IMR-90 (cell line): ENCODE measurements at regions not wholly inside any gene's neighbourhood (a gene's known extent, or its start where the extent isn't known, plus 50 kb on each side); places are given as distances from the start of the nearest gene placed in this dataset.

ENCODE experiments used
- ATAC-seq: fragments of 200-7000 bp; cut with Tn5 transposase; 2 replicates; pipeline ENCODE4 v1.9.1; 2020; ENCODE audit warnings: low read depth, mild to moderate bottlenecking, moderate library complexity
- BruUV-seq: library from RNA; stranded (reverse); fragments of 400-500 nt; replicated peaks from 2 replicates; lab custom pipeline; 2021; lab: Mats Ljungman, UMichigan
- CTCF ChIA-PET: fragments of 300-600 bp; formaldehyde crosslinking; extraction: SDS; loops from one replicate; lab custom pipeline; 2021; ENCODE audit warnings: antibody characterized with exemption; lab: Yijun Ruan, JAX
- POLR2A ChIA-PET: fragments of 300-600 bp; sonication (Branson Sonifier 250); formaldehyde crosslinking; loops from one replicate; lab custom pipeline; 2022; ENCODE audit warnings: antibody characterized with exemption; ENCODE audit not compliant: unreplicated experiment; lab: Charles Lee
- DNase-seq: peaks from one replicate; pipeline ENCODE4 v3.0.0; 2013
- H2AFZ ChIP-seq: replicated peaks from 2 replicates; pipeline ENCODE3; 2013; ENCODE audit warnings: low read length, mild to moderate bottlenecking; ENCODE audit not compliant: poor library complexity
- H2AK5ac ChIP-seq: 2 replicates; pipeline ENCODE4 v1.6.1; 2013; ENCODE audit warnings: low read depth, low read length, inconsistent platforms
- H2AK9ac ChIP-seq: replicated peaks from 2 replicates; pipeline ENCODE3; 2013; ENCODE audit warnings: mild to moderate bottlenecking, low read depth, low read length, moderate library complexity; ENCODE audit not compliant: poor library complexity
- H2BK120ac ChIP-seq: 2 replicates; pipeline ENCODE4 v1.6.1; 2013; ENCODE audit warnings: low read depth, low read length, inconsistent platforms
- H2BK15ac ChIP-seq: 3 replicates; pipeline ENCODE4 v1.6.1; 2013; ENCODE audit warnings: low read depth, low read length, inconsistent platforms
- H2BK20ac ChIP-seq: 2 replicates; pipeline ENCODE4 v1.6.1; 2013; ENCODE audit warnings: low read depth, mild to moderate bottlenecking, inconsistent platforms, low read length, moderate library complexity
- H2BK5ac ChIP-seq: 2 replicates; pipeline ENCODE4 v1.6.1; 2013; ENCODE audit warnings: mild to moderate bottlenecking, low read depth, low read length, inconsistent platforms; ENCODE audit not compliant: poor library complexity, severe bottlenecking
- H3K14ac ChIP-seq: replicated peaks from 2 replicates; pipeline ENCODE4 v1.6.1; 2013; ENCODE audit warnings: low read depth, low read length, inconsistent platforms
- H3K18ac ChIP-seq: 2 replicates; pipeline ENCODE4 v1.6.1; 2013; ENCODE audit warnings: low read depth, low read length, control low read depth
- H3K23ac ChIP-seq: 2 replicates; pipeline ENCODE4 v1.6.1; 2013; ENCODE audit warnings: low read depth, low read length, inconsistent platforms
- H3K27ac ChIP-seq: 2 replicates; pipeline ENCODE4 v1.5.1; 2013; ENCODE audit warnings: mild to moderate bottlenecking, control low read depth, low read length; ENCODE audit not compliant: insufficient read depth
- H3K27me3 ChIP-seq: 2 replicates; pipeline ENCODE4 v1.6.1; 2013; ENCODE audit warnings: low read length; ENCODE audit not compliant: control insufficient read depth, insufficient read depth
- H3K36me3 ChIP-seq: 2 replicates; pipeline ENCODE4 v1.6.1; 2013; ENCODE audit warnings: low read length, mixed read lengths; ENCODE audit not compliant: control insufficient read depth, insufficient read depth
- H3K4ac ChIP-seq: 2 replicates; pipeline ENCODE4 v1.6.1; 2013; ENCODE audit warnings: low read depth, low read length, inconsistent platforms
- H3K4me1 ChIP-seq: 2 replicates; pipeline ENCODE4 v1.6.1; 2013; ENCODE audit warnings: low read length, mixed read lengths; ENCODE audit not compliant: control insufficient read depth, insufficient read depth
- H3K4me2 ChIP-seq: 2 replicates; pipeline ENCODE4 v1.6.1; 2013; ENCODE audit warnings: low read depth, mild to moderate bottlenecking, control low read depth, low read length, moderate library complexity
- H3K4me3 ChIP-seq: 2 replicates; pipeline ENCODE4 v1.5.1; 2013; ENCODE audit warnings: low read depth, mild to moderate bottlenecking, control low read depth, low read length, moderate library complexity; ENCODE audit not compliant: insufficient read depth
- H3K56ac ChIP-seq: 2 replicates; pipeline ENCODE4 v1.6.1; 2013; ENCODE audit warnings: low read length, inconsistent platforms; ENCODE audit not compliant: insufficient read depth; ENCODE audit errors: extremely low read depth
- H3K79me1 ChIP-seq, 2 experiments: 2 replicates each; pipeline ENCODE4 v1.6.1; 2013; ENCODE audit warnings: low read length in 2 of 2, inconsistent platforms in 1 of 2, low read depth in 1 of 2
- H3K9ac ChIP-seq: 2 replicates; pipeline ENCODE4 v1.6.1; 2013; ENCODE audit warnings: low read depth, low read length, control low read depth
- H3K9me1 ChIP-seq: 2 replicates; pipeline ENCODE4 v1.6.1; 2013; ENCODE audit warnings: low read length, inconsistent platforms; ENCODE audit not compliant: insufficient read depth
- H3K9me3 ChIP-seq: 2 replicates; pipeline ENCODE4 v1.6.1; 2013; ENCODE audit warnings: low read length; ENCODE audit not compliant: control insufficient read depth, insufficient read depth
- H4K20me1 ChIP-seq: 2 replicates; pipeline ENCODE4 v1.6.1; 2013; ENCODE audit warnings: low read length, inconsistent platforms; ENCODE audit not compliant: insufficient read depth
- H4K5ac ChIP-seq: 2 replicates; pipeline ENCODE4 v1.6.1; 2013; ENCODE audit warnings: mild to moderate bottlenecking, low read depth, low read length, control low read depth
- H4K8ac ChIP-seq, 2 experiments: 2 replicates each; pipeline ENCODE4 v1.6.1; 2013; ENCODE audit warnings: low read depth in 2 of 2, low read length in 2 of 2, control low read depth in 1 of 2, inconsistent platforms in 1 of 2
- H4K91ac ChIP-seq: 2 replicates; pipeline ENCODE4 v1.6.1; 2013; ENCODE audit warnings: low read depth, low read length, inconsistent platforms; ENCODE audit not compliant: insufficient read depth
- RAD21 ChIP-seq: IDR thresholded peaks from 2 replicates; pipeline ENCODE4 v1.6.1; 2012; ENCODE audit warnings: low read length, improper control_type of control experiment
- WGBS, 2 experiments: methylation state at CpG; one replicate each; pipeline versions ENCODE4 v1.1.5 to v1.1.7; 2013; ENCODE audit warnings: missing lambda C conversion rate in 2 of 2; ENCODE audit not compliant: insufficient read length in 1 of 2; ENCODE audit errors: extremely low coverage in 2 of 2; 5-methylcytosine and 5-hydroxymethylcytosine counted together
- dilution Hi-C: fragments of 300-500 bp; cut with HindIII; formaldehyde crosslinking; loops from one replicate; pipeline ENCODE4 v1.14.3; 2018; ENCODE audit warnings: low sequenced_read_pairs; ENCODE audit not compliant: unreplicated experiment
- in situ Hi-C: fragments of 300-500 bp; cut with MboI; formaldehyde crosslinking; loops from 3 replicates; pipeline ENCODE4 v1.14.3; 2019; ENCODE audit warnings: low sequenced_read_pairs, inconsistent platforms, mixed read lengths
- intact Hi-C: fragments of 100-400 bp; cut with micrococcal nuclease; formaldehyde crosslinking; loops from 2 replicates; pipeline ENCODE4 v1.10.0; 2022

GRCh38 chr9:80144856-80145255, 573.1 kb downstream of the TLE4 start:
- Histone ChIP-seq H3K4ac (no peak overlapping the region), H3K4me3 (no peak overlapping the region), H2AK9ac (no peak overlapping the region), H2AFZ (no peak overlapping the region), H4K20me1 (no peaks in the 10 kb centered on the region), H3K79me1 (no peaks in the 10 kb centered on the region), H3K9me1 (no peaks in the 10 kb centered on the region), H3K18ac (no peak overlapping the region), H3K27me3 (peaks cover 2% of the 10 kb centered on the region; the same call in 1 of the 2 replicates), H3K36me3 (no peaks in the 10 kb centered on the region), H2BK120ac (no peak overlapping the region), H3K23ac (no peak overlapping the region), H3K4me2 (no peak overlapping the region), H4K8ac (no peak overlapping the region), H3K14ac (no peak overlapping the region), H3K4me1 (no peaks in the 10 kb centered on the region), H3K9me3 (0 out of 2 replicates have a peak, but pooled peaks cover 1% of the 10 kb centered on the region), H3K56ac (no peak overlapping the region), H2AK5ac (no peak overlapping the region), H4K5ac (no peak overlapping the region), H2BK20ac (no peak overlapping the region), H3K27ac (no peak overlapping the region), H2BK5ac (no peak overlapping the region), H4K91ac (no peak overlapping the region), H3K9ac (no peak overlapping the region), H2BK15ac (no peak overlapping the region)
- no TSS peak for BruUV-seq
- intact Hi-C loops (no loop called here), dilution Hi-C loops (no loop called here), in situ Hi-C loops (no loop called here)
- TF ChIP-seq RAD21, result no peak
- DNase-seq (no peak), ATAC-seq (no peak)
- no CpG with 5 or more reads among the region's 2 CpGs for WGBS, 2 experiments
- ChIA-PET CTCF (no interaction called here), POLR2A (no interaction called here)
